Mesothelial cell of epicardium (in vitro differentiated cells): ENCODE measurements at regions not wholly inside any gene's neighbourhood (a gene's known extent, or its start where the extent isn't known, plus 50 kb on each side); places are given as distances from the start of the nearest gene placed in this dataset.

Source experiments
- DNase-seq, 2 experiments: peaks; one replicate each; pipeline ENCODE4 v3.0.0; 2021; ENCODE audit warnings: low spot score in 2 of 2; ENCODE audit not compliant: unreplicated experiment in 2 of 2
- H3K27ac Mint-ChIP-seq: 2 replicates; pipeline ENCODE4 v1.8.0; 2021; ENCODE audit warnings: mixed read lengths
- H3K27me3 Mint-ChIP-seq: 2 replicates; pipeline ENCODE4 v1.8.0; 2021; ENCODE audit warnings: low read depth, mixed read lengths
- H3K36me3 Mint-ChIP-seq: 2 replicates; pipeline ENCODE4 v1.8.0; 2021; ENCODE audit warnings: mixed read lengths
- H3K4me1 Mint-ChIP-seq: 2 replicates; pipeline ENCODE4 v1.8.0; 2021; ENCODE audit warnings: mixed read lengths
- H3K4me3 Mint-ChIP-seq: 2 replicates; pipeline ENCODE4 v1.8.0; 2021; ENCODE audit warnings: mild to moderate bottlenecking, moderate library complexity, mixed read lengths
- H3K9me3 Mint-ChIP-seq: 2 replicates; pipeline ENCODE4 v1.8.0; 2021; ENCODE audit warnings: mixed read lengths
- CTCF ChIP-seq: fragments of 200-600 bp; sonication (generic); IDR thresholded peaks from one replicate; pipeline ENCODE4 v1.5.0; 2021; ENCODE audit warnings: antibody characterized with exemption; ENCODE audit not compliant: unreplicated experiment

GRCh38 chr1:97004743-97005142 lies 283.2 kb downstream of the PTBP2 start:
- no peak for TF ChIP-seq CTCF
- H3K27ac Mint-ChIP-seq = no peak overlapping the region
- no peak overlapping the region for H3K4me3 Mint-ChIP-seq
- peaks cover 1% of the 10 kb centered on the region for H3K4me1 Mint-ChIP-seq
- H3K27me3 Mint-ChIP-seq = no peaks in the 10 kb centered on the region
- H3K36me3 Mint-ChIP-seq = no peaks in the 10 kb centered on the region
- DNase-seq = no peak
- no peaks in the 10 kb centered on the region for H3K9me3 Mint-ChIP-seq

GRCh38 chr1:97006044-97006661 lies 284.6 kb downstream of the PTBP2 start:
- Mint-ChIP-seq H3K36me3 (no peaks in the 10 kb centered on the region), H3K4me3 (no peak overlapping the region), H3K4me1 (peaks cover 1% of the 10 kb centered on the region), H3K27me3 (no peaks in the 10 kb centered on the region), H3K27ac (no peak overlapping the region), H3K9me3 (no peaks in the 10 kb centered on the region)
- no peak for TF ChIP-seq CTCF
- DNase-seq = no peak

GRCh38 chr1:97007840-97008604 lies 286.4 kb downstream of the PTBP2 start:
- no peak overlapping the region for H3K4me3 Mint-ChIP-seq
- H3K4me1 Mint-ChIP-seq = peaks cover 1% of the 10 kb centered on the region
- no peak for TF ChIP-seq CTCF
- H3K36me3 Mint-ChIP-seq = no peaks in the 10 kb centered on the region
- H3K27me3 Mint-ChIP-seq = no peaks in the 10 kb centered on the region
- no peak overlapping the region for H3K27ac Mint-ChIP-seq
- no peak for DNase-seq
- no peaks in the 10 kb centered on the region for H3K9me3 Mint-ChIP-seq

- H3K27me3 Mint-ChIP-seq = peaks cover 4% of the 10 kb centered on the region
- peaks cover 1% of the 10 kb centered on the region for H3K4me1 Mint-ChIP-seq
- no peak for TF ChIP-seq CTCF
- no peaks in the 10 kb centered on the region for H3K36me3 Mint-ChIP-seq
- H3K4me3 Mint-ChIP-seq = no peak overlapping the region
- no peak overlapping the region for H3K27ac Mint-ChIP-seq
- DNase-seq = no peak
- no peaks in the 10 kb centered on the region for H3K9me3 Mint-ChIP-seq
Observed at GRCh38 chr1:97010566-97011264, 289.1 kb downstream of the PTBP2 start.

- no peak overlapping the region for H3K27ac Mint-ChIP-seq
- no peaks in the 10 kb centered on the region for H3K4me1 Mint-ChIP-seq
- no peaks in the 10 kb centered on the region for H3K36me3 Mint-ChIP-seq
- no peak for TF ChIP-seq CTCF
- peaks cover 4% of the 10 kb centered on the region for H3K27me3 Mint-ChIP-seq
- no peak overlapping the region for H3K4me3 Mint-ChIP-seq
- no peak for DNase-seq
- no peaks in the 10 kb centered on the region for H3K9me3 Mint-ChIP-seq
Observed at GRCh38 chr1:97013136-97013535, 291.6 kb downstream of the PTBP2 start.
